DND-41 (cell line): ENCODE measurements at regions not wholly inside any gene's neighbourhood (a gene's known extent, or its start where the extent isn't known, plus 50 kb on each side); places are given as distances from the start of the nearest gene placed in this dataset.
"Not testable (repeated sequence)": the region's sequence is repeated elsewhere in the genome, so short reads cannot be mapped to it uniquely, and the experiment has no call there.

Source experiments
- ATAC-seq: fragments of 200-7000 bp; cut with Tn5 transposase; 3 replicates; pipeline ENCODE4 v1.9.1; 2021; ENCODE audit warnings: low read depth; ENCODE audit not compliant: insufficient read depth
- DNase-seq: peaks from one replicate; pipeline ENCODE4 v3.0.0-alpha.2; 2020
- H2AFZ ChIP-seq: 2 replicates; pipeline ENCODE4 v1.6.0; 2012; ENCODE audit warnings: low read depth, low read length
- H3K27ac ChIP-seq: 2 replicates; pipeline ENCODE4 v1.5.1; 2012; ENCODE audit warnings: low read length, inconsistent platforms
- H3K27me3 ChIP-seq: fragments of 200-600 bp; sonication (generic); 2 replicates; pipeline ENCODE4 v1.6.0; 2012; ENCODE audit warnings: low read length, mild to moderate bottlenecking, inconsistent platforms; ENCODE audit not compliant: insufficient read depth, poor library complexity
- H3K36me3 ChIP-seq: 2 replicates; pipeline ENCODE4 v1.5.1; 2012; ENCODE audit warnings: low read length, inconsistent platforms; ENCODE audit not compliant: insufficient read depth
- H3K4me1 ChIP-seq: 2 replicates; pipeline ENCODE4 v1.5.1; 2012; ENCODE audit warnings: mild to moderate bottlenecking, low read length; ENCODE audit not compliant: insufficient read depth
- H3K4me2 ChIP-seq: 2 replicates; pipeline ENCODE4 v1.6.0; 2012; ENCODE audit warnings: mild to moderate bottlenecking, moderate library complexity, low read length, inconsistent platforms; ENCODE audit not compliant: insufficient read depth
- H3K4me3 ChIP-seq, 2 experiments: fragments of 200-600 bp in 1 of 2; shearing (Covaris generic) in 1 of 2; 2 replicates each; pipeline ENCODE4 v1.5.1; 2012 to 2016; ENCODE audit warnings: inconsistent platforms in 2 of 2, low read length in 2 of 2, mild to moderate bottlenecking in 2 of 2, low read depth in 1 of 2, moderate library complexity in 1 of 2
- H3K79me2 ChIP-seq: 2 replicates; pipeline ENCODE4 v1.6.0; 2012; ENCODE audit warnings: low read length, inconsistent platforms; ENCODE audit not compliant: insufficient read depth
- H3K9ac ChIP-seq: 2 replicates; pipeline ENCODE4 v1.6.0; 2012; ENCODE audit warnings: low read depth, mild to moderate bottlenecking, inconsistent platforms, low read length, moderate library complexity
- H3K9me3 ChIP-seq: 2 replicates; pipeline ENCODE4 v1.5.1; 2012; ENCODE audit warnings: low read length, moderate library complexity, mild to moderate bottlenecking, inconsistent platforms; ENCODE audit not compliant: insufficient read depth, severe bottlenecking
- H4K20me1 ChIP-seq: 2 replicates; pipeline ENCODE4 v1.6.0; 2012; ENCODE audit warnings: low read length; ENCODE audit not compliant: insufficient read depth
- CTCF ChIP-seq: IDR thresholded peaks from 2 replicates; pipeline ENCODE4 v1.5.1; 2012; ENCODE audit warnings: borderline replicate concordance, low read length, moderate library complexity, mild to moderate bottlenecking; ENCODE audit not compliant: poor library complexity, severe bottlenecking; ENCODE audit errors: extremely low read depth
- EZH2 ChIP-seq: IDR thresholded peaks from 3 replicates; pipeline ENCODE4 v1.6.1; 2012; ENCODE audit warnings: borderline replicate concordance, low read depth, mild to moderate bottlenecking, moderate library complexity, low read length, inconsistent platforms; ENCODE audit not compliant: severe bottlenecking

DNA sequence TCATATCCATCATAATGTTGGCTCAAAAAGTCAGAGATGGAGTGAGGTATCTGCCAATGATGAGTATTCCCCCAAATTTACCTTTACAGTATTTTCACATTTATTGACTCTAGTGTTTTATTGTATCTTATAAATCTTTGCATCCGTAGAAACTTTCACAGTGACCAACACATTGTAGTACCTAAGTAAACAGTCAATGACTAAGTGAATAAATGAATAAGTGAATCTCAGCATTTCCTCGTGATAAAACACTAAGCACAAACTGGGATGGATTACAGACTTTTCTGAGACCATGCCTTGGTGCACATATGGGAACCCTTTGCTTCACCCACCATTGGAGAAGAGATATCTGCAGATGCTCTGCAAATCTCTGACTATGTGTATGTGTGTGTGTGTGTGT, 429.9 kb downstream of the NR4A2 start:
- Histone ChIP-seq H3K27ac (no peak overlapping the region), H3K4me2 (no peak overlapping the region), H3K27me3 (no peaks in the 10 kb centered on the region), H3K9ac (no peak overlapping the region), H2AFZ (no peak overlapping the region), H3K79me2 (no peaks in the 10 kb centered on the region), H3K4me3 (no peak overlapping the region), H3K4me1 (no peaks in the 10 kb centered on the region), H3K36me3 (no peaks in the 10 kb centered on the region), H3K9me3 (no peaks in the 10 kb centered on the region), H4K20me1 (no peaks in the 10 kb centered on the region)
- no peak for ATAC-seq
- TF ChIP-seq EZH2 (no peak), CTCF (no peak)
- no peak for DNase-seq

DNA sequence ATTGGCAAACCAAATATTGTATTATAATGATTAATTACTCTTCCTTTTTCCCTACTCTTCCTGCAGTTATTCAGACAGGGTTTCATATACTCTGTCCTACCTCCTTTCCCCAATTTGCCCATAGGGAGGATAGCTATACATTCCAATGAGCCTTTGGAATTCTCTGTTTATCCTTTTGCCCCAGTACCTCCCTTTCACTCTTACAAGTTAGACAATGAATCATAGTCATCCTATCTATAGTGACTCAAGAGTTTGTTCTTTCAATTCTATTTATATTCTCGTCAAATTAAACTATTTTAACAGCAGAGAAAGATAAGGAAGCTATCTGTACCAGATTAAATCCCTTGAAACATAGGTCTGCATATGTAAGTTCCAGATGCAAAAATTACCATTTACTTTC, 437.5 kb downstream of the NR4A2 start:
- H3K27ac ChIP-seq = no peak overlapping the region
- TF ChIP-seq CTCF (no peak), EZH2 (no peak)
- H3K4me2 ChIP-seq = no peak overlapping the region
- H3K4me1 ChIP-seq = no peaks in the 10 kb centered on the region
- peaks cover 4% of the 10 kb centered on the region for H3K9me3 ChIP-seq
- no peaks in the 10 kb centered on the region for H3K27me3 ChIP-seq
- no peak overlapping the region for H2AFZ ChIP-seq
- H3K79me2 ChIP-seq = no peaks in the 10 kb centered on the region
- no peak overlapping the region for H3K9ac ChIP-seq
- no peaks in the 10 kb centered on the region for H3K36me3 ChIP-seq
- H3K4me3 ChIP-seq = no peak overlapping the region
- H4K20me1 ChIP-seq = no peaks in the 10 kb centered on the region
- DNase-seq = no peak
- no peak for ATAC-seq

GRCh38 chr2:155880382-155880781, 452.1 kb downstream of the NR4A2 start:
- not testable (repeated sequence) for H2AFZ ChIP-seq, ATAC-seq, H3K4me2 ChIP-seq, H3K4me1 ChIP-seq, H3K27ac ChIP-seq, H3K9ac ChIP-seq, H3K4me3 ChIP-seq, H3K36me3 ChIP-seq, DNase-seq, H3K27me3 ChIP-seq, H4K20me1 ChIP-seq, H3K9me3 ChIP-seq, H3K79me2 ChIP-seq

DNA sequence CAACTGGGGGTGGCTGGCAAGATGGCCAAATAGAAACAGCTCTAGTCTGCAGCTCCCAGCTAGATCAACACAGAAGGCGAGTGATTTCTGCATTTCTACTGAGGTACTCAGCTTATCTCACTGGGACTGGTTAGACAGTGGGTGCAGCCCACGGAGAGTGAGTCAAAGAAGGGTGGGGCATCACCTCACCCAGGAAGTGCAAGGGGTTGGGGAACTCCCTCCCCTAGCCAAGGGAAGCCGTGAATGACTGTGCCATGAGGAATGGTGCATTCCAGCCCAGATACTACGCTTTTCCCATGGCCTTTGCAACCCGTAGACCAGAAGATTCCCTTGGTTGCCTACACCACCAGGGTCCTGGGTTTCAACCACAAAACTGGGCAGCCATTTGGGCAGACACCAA, 452.6 kb downstream of the NR4A2 start:
- H2AFZ ChIP-seq, H3K4me2 ChIP-seq, H4K20me1 ChIP-seq, H3K27ac ChIP-seq, H3K36me3 ChIP-seq, H3K79me2 ChIP-seq, H3K9me3 ChIP-seq, H3K9ac ChIP-seq, DNase-seq, H3K27me3 ChIP-seq, H3K4me1 ChIP-seq, H3K4me3 ChIP-seq: not testable (repeated sequence)
- peak; percentile 37; the same call in 1 of the 3 replicates for ATAC-seq
